GM19238 (cell line): ENCODE measurements at regions not wholly inside any gene's neighbourhood (a gene's known extent, or its start where the extent isn't known, plus 50 kb on each side); places are given as distances from the start of the nearest gene placed in this dataset.

Experiments
- DNase-seq: peaks from one replicate; pipeline ENCODE4 v3.0.0; 2011; ENCODE audit warnings: low spot score; ENCODE audit not compliant: insufficient read length

- DNase-seq = no peak
Measured at GRCh38 chr6:85396159-85396808, 53.6 kb upstream of the NT5E start.

GRCh38 chr6:85395746-85396145 is 54.1 kb upstream of the NT5E start:
- DNase-seq = no peak

GRCh38 chr6:85394853-85395538 is 54.9 kb upstream of the NT5E start:
- DNase-seq = no peak

- DNase-seq = no peak
Measured at GRCh38 chr6:85394199-85394598, 55.7 kb upstream of the NT5E start.

GRCh38 chr6:85392379-85392778 is 57.5 kb upstream of the NT5E start:
- no peak for DNase-seq

GRCh38 chr6:85390775-85391174 is 59.1 kb upstream of the NT5E start:
- DNase-seq = no peak

- DNase-seq = no peak
Measured at GRCh38 chr6:85390105-85390728, 59.7 kb upstream of the NT5E start.

GRCh38 chr6:85389151-85389797 is 60.6 kb upstream of the NT5E start:
- DNase-seq = no peak

- DNase-seq = no peak
Measured at GRCh38 chr6:85388531-85388930, 61.4 kb upstream of the NT5E start.

GRCh38 chr6:85385636-85386315 is 64.1 kb upstream of the NT5E start:
- DNase-seq = no peak

- no peak for DNase-seq
Measured at GRCh38 chr6:85383042-85383441, 66.8 kb upstream of the NT5E start.

GRCh38 chr6:85382541-85382940 is 67.3 kb upstream of the NT5E start:
- no peak for DNase-seq

- no peak for DNase-seq
Measured at GRCh38 chr6:85372915-85373270, 77.0 kb upstream of the NT5E start.

- no peak for DNase-seq
Measured at GRCh38 chr6:85372188-85372914, 77.5 kb upstream of the NT5E start.

- DNase-seq = no peak
Measured at GRCh38 chr6:85368631-85369030, 81.3 kb upstream of the NT5E start.

GRCh38 chr6:85364344-85364743 is 85.5 kb upstream of the NT5E start:
- no peak for DNase-seq

- no peak for DNase-seq
Measured at GRCh38 chr6:85363870-85364269, 86.0 kb upstream of the NT5E start.

- DNase-seq = no peak
Measured at GRCh38 chr6:85362652-85363310, 87.1 kb upstream of the NT5E start.

- DNase-seq = no peak
Measured at GRCh38 chr6:85361643-85362014, 88.3 kb upstream of the NT5E start.

GRCh38 chr6:85360794-85361642 is 88.9 kb upstream of the NT5E start:
- no peak for DNase-seq
